ENCODE measurements at regions not wholly inside any gene's neighbourhood (a gene's known extent, or its start where the extent isn't known, plus 50 kb on each side); places are given as distances from the start of the nearest gene placed in this dataset.

GRCh38 chr13:84362777-84363176, 480.5 kb upstream of the SLITRK1 start:
- Histone ChIP-seq H3K4me1 (ENCODE audit: control insufficient read depth, insufficient read depth, low read length) (no peaks in the 10 kb centered on the region), H2BK5ac (ENCODE audit: low read depth, low read length, poor library complexity, severe bottlenecking) (no peak overlapping the region), H3K9me1 (ENCODE audit: insufficient read depth, low read length) (no peaks in the 10 kb centered on the region), H3K9ac (ENCODE audit: low read depth, low read length) (no peak overlapping the region), H3K79me1 (ENCODE audit: low read depth in 1 of 2, low read length in 2 of 2) (no peaks in the 10 kb centered on the region), H3K27me3 (ENCODE audit: control insufficient read depth, insufficient read depth, low read length) (no peaks in the 10 kb centered on the region), H4K91ac (ENCODE audit: insufficient read depth, low read depth, low read length) (no peak overlapping the region), H2BK120ac (ENCODE audit: low read depth, low read length) (no peak overlapping the region), H3K9me3 (ENCODE audit: control insufficient read depth, insufficient read depth, low read length) (no peaks in the 10 kb centered on the region), H2AK5ac (ENCODE audit: low read depth, low read length) (no peak overlapping the region), H4K5ac (ENCODE audit: low read depth, low read length) (no peak overlapping the region), H4K20me1 (ENCODE audit: insufficient read depth, low read length) (no peaks in the 10 kb centered on the region), H3K4ac (ENCODE audit: low read depth, low read length) (no peak overlapping the region), H2BK15ac (ENCODE audit: low read depth, low read length) (no peak overlapping the region), H3K4me3 (ENCODE audit: insufficient read depth, low read depth, low read length) (no peak overlapping the region), H3K4me2 (ENCODE audit: low read depth, low read length) (no peak overlapping the region), H3K36me3 (ENCODE audit: control insufficient read depth, insufficient read depth, low read length) (no peaks in the 10 kb centered on the region), H3K56ac (ENCODE audit: extremely low read depth, insufficient read depth, low read length) (no peak overlapping the region), H3K18ac (ENCODE audit: low read depth, low read length) (no peak overlapping the region), H3K27ac (ENCODE audit: insufficient read depth, low read length) (no peak overlapping the region), H4K8ac (ENCODE audit: low read depth in 2 of 2, low read length in 2 of 2) (no peak overlapping the region), H2AFZ (replicated peaks; ENCODE audit: low read length, poor library complexity) (no peak overlapping the region), H2AK9ac (replicated peaks; ENCODE audit: low read depth, low read length, poor library complexity) (no peak overlapping the region), H2BK20ac (ENCODE audit: low read depth, low read length) (no peak overlapping the region), H3K14ac (replicated peaks; ENCODE audit: low read depth, low read length) (no peak overlapping the region), H3K23ac (ENCODE audit: low read depth, low read length) (no peak overlapping the region)
- no peak for ATAC-seq (ENCODE audit: low read depth)
- ChIA-PET CTCF (no interaction called here), POLR2A (ENCODE audit: unreplicated experiment) (no interaction called here)
- WGBS, 2 experiments (ENCODE audit: extremely low coverage in 2 of 2, insufficient read length in 1 of 2): no CpG with 5 or more reads among the region's 3 CpGs
- in situ Hi-C loops (cut with MboI; ENCODE audit: low sequenced_read_pairs): no loop called here
- no TSS peak for BruUV-seq (replicated peaks)
- TF ChIP-seq, protein P1, sequence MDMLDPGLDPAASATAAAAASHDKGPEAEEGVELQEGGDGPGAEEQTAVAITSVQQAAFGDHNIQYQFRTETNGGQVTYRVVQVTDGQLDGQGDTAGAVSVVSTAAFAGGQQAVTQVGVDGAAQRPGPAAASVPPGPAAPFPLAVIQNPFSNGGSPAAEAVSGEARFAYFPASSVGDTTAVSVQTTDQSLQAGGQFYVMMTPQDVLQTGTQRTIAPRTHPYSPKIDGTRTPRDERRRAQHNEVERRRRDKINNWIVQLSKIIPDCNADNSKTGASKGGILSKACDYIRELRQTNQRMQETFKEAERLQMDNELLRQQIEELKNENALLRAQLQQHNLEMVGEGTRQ (IDR thresholded peaks at IDR 0.05; ENCODE audit: low read depth, low read length): no peak
- TF ChIP-seq RCOR1 (IDR thresholded peaks at IDR 0.05; ENCODE audit: insufficient replicate concordance, low read length) (no peak), CHD1 (IDR thresholded peaks at IDR 0.05; ENCODE audit: low read depth, low read length) (no peak), RFX5 (IDR thresholded peaks at IDR 0.05; ENCODE audit: low read depth, low read length) (no peak), MAZ (IDR thresholded peaks at IDR 0.05; ENCODE audit: borderline replicate concordance, low read depth, low read length) (no peak), MXI1 (IDR thresholded peaks at IDR 0.05; ENCODE audit: borderline replicate concordance, low read depth, low read length) (no peak), CTCF (conservative IDR thresholded peaks at IDR 0.05; ENCODE audit: low read depth, low read length) (no peak), NFE2L2 (IDR thresholded peaks at IDR 0.05; ENCODE audit: low read depth, low read length) (no peak), RAD21 (IDR thresholded peaks at IDR 0.05; ENCODE audit: low read length) (no peak)
- DNase-seq: no peak
- dilution Hi-C loops (cut with HindIII; ENCODE audit: low sequenced_read_pairs, unreplicated experiment): no loop called here
- intact Hi-C loops (cut with micrococcal nuclease): no loop called here

All from IMR-90 (cell line).